Fibroblast of skin of right quadriceps (primary cell): ENCODE measurements at regions not wholly inside any gene's neighbourhood (a gene's known extent, or its start where the extent isn't known, plus 50 kb on each side); places are given as distances from the start of the nearest gene placed in this dataset.
A peak's percentile ranks its signal among the peaks of the same experiment; 100 is the strongest.

Source experiments
- DNase-seq: peaks from one replicate; pipeline ENCODE4 v3.0.0-alpha.2; 2013

- no peak for DNase-seq
Observed at GRCh38 chr6:121835662-121836061, 400.2 kb downstream of the GJA1 start.

- no peak for DNase-seq
Observed at GRCh38 chr6:121837545-121838229, 402.2 kb downstream of the GJA1 start.

- peak; percentile 76 for DNase-seq
Observed at GRCh38 chr6:121838842-121839241, 403.4 kb downstream of the GJA1 start.

GRCh38 chr6:121839896-121840295 is 404.4 kb downstream of the GJA1 start:
- DNase-seq = no peak

GRCh38 chr6:121844898-121845297 is 409.5 kb downstream of the GJA1 start:
- no peak for DNase-seq

- no peak for DNase-seq
Observed at GRCh38 chr6:121847806-121848522, 412.5 kb downstream of the GJA1 start.

GRCh38 chr6:121848523-121849255 is 413.2 kb downstream of the GJA1 start:
- no peak for DNase-seq

GRCh38 chr6:121849477-121849876 is 414.0 kb downstream of the GJA1 start:
- DNase-seq = peak; percentile 75

- DNase-seq = no peak
Observed at GRCh38 chr6:121851056-121851455, 415.6 kb downstream of the GJA1 start.

- DNase-seq = no peak
Observed at GRCh38 chr6:121853686-121854085, 418.2 kb downstream of the GJA1 start.

- DNase-seq = no peak
Observed at GRCh38 chr6:121855521-121855920, 420.1 kb downstream of the GJA1 start.

GRCh38 chr6:121856296-121856695 is 420.9 kb downstream of the GJA1 start:
- peak; percentile 75 for DNase-seq

GRCh38 chr6:121857551-121857950 is 422.1 kb downstream of the GJA1 start:
- no peak for DNase-seq

GRCh38 chr6:121858310-121858709 is 422.9 kb downstream of the GJA1 start:
- no peak for DNase-seq

- no peak for DNase-seq
Observed at GRCh38 chr6:121858986-121859385, 423.5 kb downstream of the GJA1 start.

- DNase-seq = no peak
Observed at GRCh38 chr6:121865811-121866210, 430.4 kb downstream of the GJA1 start.

- no peak for DNase-seq
Observed at GRCh38 chr6:121867095-121867494, 431.6 kb downstream of the GJA1 start.

GRCh38 chr6:121868206-121868605 is 432.8 kb downstream of the GJA1 start:
- DNase-seq = peak; percentile 63

GRCh38 chr6:121873595-121873994 is 438.1 kb downstream of the GJA1 start:
- DNase-seq = no peak

GRCh38 chr6:121876721-121877120 is 441.3 kb downstream of the GJA1 start:
- no peak for DNase-seq

- peak; percentile 85 for DNase-seq
Observed at GRCh38 chr6:121879149-121879548, 443.7 kb downstream of the GJA1 start.

- DNase-seq = no peak
Observed at GRCh38 chr6:121880831-121881230, 445.4 kb downstream of the GJA1 start.

GRCh38 chr6:121881974-121882667 is 446.7 kb downstream of the GJA1 start:
- DNase-seq = peak; percentile 87
